HepG2 (cell line): ENCODE measurements at regions not wholly inside any gene's neighbourhood (a gene's known extent, or its start where the extent isn't known, plus 50 kb on each side); places are given as distances from the start of the nearest gene placed in this dataset.

Experiments
- ATAC-seq: fragments of 200-7000 bp; cut with Tn5 transposase; 3 replicates; pipeline ENCODE4 v1.9.1; 2020; ENCODE audit warnings: mild to moderate bottlenecking, moderate library complexity
- BruUV-seq: library from RNA; stranded (reverse); fragments of 400-500 nt; replicated peaks from 2 replicates; lab custom pipeline; 2021; lab: Mats Ljungman, UMichigan
- CTCF ChIA-PET: fragments of 300-600 bp; formaldehyde crosslinking; extraction: SDS; loops from one replicate; lab custom pipeline; 2021; ENCODE audit warnings: low total read pairs, inconsistent platforms, low intra/inter-chr PET ratio; lab: Yijun Ruan, JAX
- POLR2A ChIA-PET: fragments of 350-600 bp; sonication (Branson Sonifier 250); formaldehyde crosslinking; loops from one replicate; lab custom pipeline; 2020; ENCODE audit warnings: antibody characterized with exemption, inconsistent platforms; lab: Yijun Ruan, JAX
- DNase-seq: peaks from one replicate; pipeline ENCODE4 v3.0.0-alpha.2; 2015; ENCODE audit warnings: low spot score
- FAIRE-seq: peaks from 3 replicates; lab custom pipeline; 2011; peaks lifted over from hg19 to GRCh38; lab: Jason Lieb, UNC
- H2AFZ ChIP-seq: one replicate; pipeline ENCODE4 v1.6.1; 2011; ENCODE audit warnings: low read length, inconsistent platforms
- H3K27ac ChIP-seq: fragments of 300-600 bp; 3 replicates; pipeline ENCODE4 v1.8.0; 2011; ENCODE audit warnings: mixed run types, mild to moderate bottlenecking, mixed read lengths, low read length, inconsistent platforms; ENCODE audit not compliant: insufficient read depth; ENCODE audit errors: extremely low read length
- H3K27me3 ChIP-seq, 2 experiments: fragments of 200-600 bp in 1 of 2; 2 replicates in 1 of 2; 3 replicates in 1 of 2; pipeline versions ENCODE4 v1.6.0 to v1.8.0; 2011; ENCODE audit warnings: low read length in 2 of 2, mild to moderate bottlenecking in 2 of 2, moderate library complexity in 2 of 2, inconsistent platforms in 1 of 2; ENCODE audit not compliant: insufficient read depth in 2 of 2, control insufficient read depth in 1 of 2
- H3K36me3 ChIP-seq, 2 experiments: fragments of 200-600 bp in 1 of 2; replicated peaks in 1 of 2; 2 replicates in 1 of 2; 3 replicates in 1 of 2; pipeline versions ENCODE4 v1.5.1 to v1.8.0; 2011; ENCODE audit warnings: low read length in 2 of 2, inconsistent platforms in 1 of 2; ENCODE audit not compliant: insufficient read depth in 2 of 2, control insufficient read depth in 1 of 2
- H3K4me1 ChIP-seq: 2 replicates; pipeline ENCODE4 v1.5.1; 2012; ENCODE audit warnings: low read length, inconsistent platforms; ENCODE audit not compliant: insufficient read depth
- H3K4me2 ChIP-seq: 2 replicates; pipeline ENCODE4 v1.6.0; 2011; ENCODE audit warnings: low read depth, low read length, inconsistent platforms
- H3K4me3 ChIP-seq, 3 experiments: fragments of 200-600 bp in 1 of 3; sonication (generic), shearing (Covaris generic) in 1 of 3; replicated peaks in 1 of 3; 2 replicates each; pipeline ENCODE4 v1.5.1; 2011 to 2016; ENCODE audit warnings: low read length in 3 of 3, inconsistent platforms in 2 of 3, low read depth in 2 of 3, mild to moderate bottlenecking in 2 of 3, control low read depth in 1 of 3, mixed read lengths in 1 of 3; ENCODE audit not compliant: insufficient read depth in 1 of 3
- H3K79me2 ChIP-seq: one replicate; pipeline ENCODE4 v1.6.1; 2011; ENCODE audit warnings: low read length, inconsistent platforms; ENCODE audit not compliant: insufficient read depth
- H3K9ac ChIP-seq: 2 replicates; pipeline ENCODE4 v1.6.0; 2011; ENCODE audit warnings: mild to moderate bottlenecking, low read depth, low read length, inconsistent platforms; ENCODE audit not compliant: insufficient read depth
- H3K9me3 ChIP-seq: 2 replicates; pipeline ENCODE4 v1.5.1; 2012; ENCODE audit warnings: mild to moderate bottlenecking, low read length
- H4K20me1 ChIP-seq: 2 replicates; pipeline ENCODE4 v1.6.0; 2011; ENCODE audit warnings: inconsistent platforms, mild to moderate bottlenecking, low read length, moderate library complexity; ENCODE audit not compliant: insufficient read depth
- BCL3 ChIP-seq: sonication (generic); formaldehyde crosslinking; IDR thresholded peaks from 2 replicates; pipeline ENCODE4 v1.5.1; 2020; ENCODE audit warnings: mild to moderate bottlenecking, missing genetic modification reagents, moderate library complexity
- CEBPG ChIP-seq: IDR thresholded peaks from 2 replicates; pipeline ENCODE4 v1.6.1; 2016
- HMG20A ChIP-seq: IDR thresholded peaks from 2 replicates; pipeline ENCODE4 v1.6.1; 2016; ENCODE audit warnings: borderline replicate concordance
- HOXA5 ChIP-seq: sonication (generic); formaldehyde crosslinking; IDR thresholded peaks from 2 replicates; pipeline ENCODE4 v1.4.0; 2020; ENCODE audit warnings: missing genetic modification reagents
- KDM2A ChIP-seq: sonication (generic); formaldehyde crosslinking; IDR thresholded peaks from 2 replicates; pipeline ENCODE4 v1.4.0; 2020; ENCODE audit warnings: low read depth, missing genetic modification reagents, borderline replicate concordance
- MEIS2 ChIP-seq: sonication (generic); formaldehyde crosslinking; IDR thresholded peaks from 2 replicates; pipeline ENCODE4 v1.9.0; 2021; ENCODE audit warnings: mild to moderate bottlenecking, missing genetic modification reagents
- MXD4 ChIP-seq: IDR thresholded peaks from 2 replicates; pipeline ENCODE4 v1.6.1; 2016; ENCODE audit warnings: mild to moderate bottlenecking, missing biosample characterization, missing genetic modification reagents
- ZC3H4 ChIP-seq: sonication (generic); formaldehyde crosslinking; IDR thresholded peaks from 2 replicates; pipeline ENCODE4 v1.4.0; 2020; ENCODE audit warnings: missing genetic modification reagents, borderline replicate concordance
- ZNF280D ChIP-seq: sonication (generic); formaldehyde crosslinking; IDR thresholded peaks from 2 replicates; pipeline ENCODE4 v1.5.1; 2020; ENCODE audit warnings: mild to moderate bottlenecking, missing genetic modification reagents
- ZNF343 ChIP-seq: sonication (generic); formaldehyde crosslinking; IDR thresholded peaks from 2 replicates; pipeline ENCODE4 v1.4.0; 2020; ENCODE audit warnings: mild to moderate bottlenecking, missing genetic modification reagents
- ZNF530 ChIP-seq: sonication (generic); formaldehyde crosslinking; IDR thresholded peaks from 2 replicates; pipeline ENCODE4 v1.5.0; 2020; ENCODE audit warnings: low read depth, mild to moderate bottlenecking, missing genetic modification reagents
- ZNF614 ChIP-seq: IDR thresholded peaks from 2 replicates; pipeline ENCODE4 v1.6.1; 2018; ENCODE audit warnings: missing biosample characterization, missing genetic modification reagents, inconsistent platforms, borderline replicate concordance
- ZNF670 ChIP-seq: sonication (generic); formaldehyde crosslinking; IDR thresholded peaks from 2 replicates; pipeline ENCODE4 v1.8.0; 2022; ENCODE audit warnings: mild to moderate bottlenecking, missing genetic modification reagents, borderline replicate concordance
- ZNF761 ChIP-seq: sonication (generic); formaldehyde crosslinking; conservative IDR thresholded peaks from 2 replicates; pipeline ENCODE4 v1.4.0; 2020; ENCODE audit warnings: mild to moderate bottlenecking, missing genetic modification reagents
- whole genome bisulfite sequencing: methylation state at CpG from one replicate; pipeline ENCODE4 v1.1.6; 2017; ENCODE audit warnings: low lambda C conversion rate; 5-methylcytosine and 5-hydroxymethylcytosine counted together
- in situ Hi-C: cut with HindIII; loops from 2 replicates; pipeline ENCODE4 v1.10.0; 2017; ENCODE audit warnings: low pct_unique_long_range_greater_than_20kb; ENCODE audit not compliant: extremely low pct_ligation_motif_present
- intact Hi-C: fragments of 100-400 bp; cut with micrococcal nuclease; formaldehyde crosslinking; loops from one replicate; pipeline ENCODE4 v1.10.0; 2022; ENCODE audit not compliant: unreplicated experiment
- TF ChIP-seq, protein P1 (sequence below): sonication (generic); formaldehyde crosslinking; IDR thresholded peaks from 2 replicates; pipeline ENCODE4 v1.5.1; 2020; ENCODE audit warnings: mild to moderate bottlenecking, moderate library complexity, missing genetic modification reagents
- TF ChIP-seq, protein P2 (sequence below): IDR thresholded peaks from 2 replicates; pipeline ENCODE4 v1.6.1; 2016; ENCODE audit warnings: mild to moderate bottlenecking, missing biosample characterization, missing genetic modification reagents

DNA sequence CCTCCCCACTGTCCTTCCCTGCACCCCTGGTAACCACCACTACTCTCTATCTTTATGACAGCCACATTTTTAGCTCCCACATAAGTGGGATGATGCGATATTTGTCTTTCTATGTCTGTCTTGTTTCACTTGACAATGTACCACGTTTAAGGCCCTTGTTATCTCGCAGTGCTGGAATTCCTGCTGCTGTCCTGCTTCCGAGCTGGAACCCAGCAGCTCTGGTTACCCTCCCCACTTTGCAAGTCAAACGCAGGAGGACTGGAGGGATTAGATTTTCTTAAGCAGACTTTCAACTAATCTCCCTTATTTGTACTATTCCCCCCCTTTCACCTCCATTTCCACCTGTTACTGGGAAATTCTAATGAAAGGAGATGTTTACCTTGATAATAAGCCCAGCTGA lies 59.1 kb upstream of the PDX1 start:
- TF ChIP-seq KDM2A (CRISPR knock-in tag) (no peak), HOXA5 (CRISPR knock-in tag) (no peak), ZNF343 (CRISPR knock-in tag) (no peak), ZNF614 (CRISPR knock-in tag) (no peak), CEBPG (CRISPR knock-in tag) (no peak), ZNF280D (CRISPR knock-in tag) (no peak), ZNF530 (no peak), ZNF761 (no peak), MEIS2 (CRISPR knock-in tag) (no peak), BCL3 (CRISPR knock-in tag) (no peak), ZNF670 (CRISPR knock-in tag) (no peak), MXD4 (CRISPR knock-in tag) (no peak), HMG20A (no peak), ZC3H4 (CRISPR knock-in tag) (no peak)
- TF ChIP-seq, protein P1, sequence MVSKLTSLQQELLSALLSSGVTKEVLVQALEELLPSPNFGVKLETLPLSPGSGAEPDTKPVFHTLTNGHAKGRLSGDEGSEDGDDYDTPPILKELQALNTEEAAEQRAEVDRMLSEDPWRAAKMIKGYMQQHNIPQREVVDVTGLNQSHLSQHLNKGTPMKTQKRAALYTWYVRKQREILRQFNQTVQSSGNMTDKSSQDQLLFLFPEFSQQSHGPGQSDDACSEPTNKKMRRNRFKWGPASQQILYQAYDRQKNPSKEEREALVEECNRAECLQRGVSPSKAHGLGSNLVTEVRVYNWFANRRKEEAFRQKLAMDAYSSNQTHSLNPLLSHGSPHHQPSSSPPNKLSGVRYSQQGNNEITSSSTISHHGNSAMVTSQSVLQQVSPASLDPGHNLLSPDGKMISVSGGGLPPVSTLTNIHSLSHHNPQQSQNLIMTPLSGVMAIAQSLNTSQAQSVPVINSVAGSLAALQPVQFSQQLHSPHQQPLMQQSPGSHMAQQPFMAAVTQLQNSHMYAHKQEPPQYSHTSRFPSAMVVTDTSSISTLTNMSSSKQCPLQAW: no peak
- TF ChIP-seq, protein P2, sequence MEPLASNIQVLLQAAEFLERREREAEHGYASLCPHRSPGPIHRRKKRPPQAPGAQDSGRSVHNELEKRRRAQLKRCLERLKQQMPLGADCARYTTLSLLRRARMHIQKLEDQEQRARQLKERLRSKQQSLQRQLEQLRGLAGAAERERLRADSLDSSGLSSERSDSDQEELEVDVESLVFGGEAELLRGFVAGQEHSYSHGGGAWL (CRISPR knock-in tag): no peak
- TF ChIP-seq, all 625 proteins: peak for 0
- no peak for ATAC-seq

More for the DNA sequence above, 59.1 kb upstream of the PDX1 start:
- Histone ChIP-seq H3K4me3 (no peak overlapping the region), H2AFZ (no peak overlapping the region), H3K36me3 (no peaks in the 10 kb centered on the region), H3K27ac (no peak overlapping the region), H3K79me2 (no peaks in the 10 kb centered on the region), H3K9me3 (no peaks in the 10 kb centered on the region), H3K4me1 (no peaks in the 10 kb centered on the region; the same call in 1 of the 2 replicates), H3K27me3 (0 out of 5 replicates have a peak, but pooled peaks cover 0 to 2% of the 10 kb centered on the region in 2 experiments), H3K9ac (no peak overlapping the region), H3K4me2 (no peak overlapping the region), H4K20me1 (no peaks in the 10 kb centered on the region)
- ChIA-PET CTCF (no interaction called here), POLR2A (no interaction called here)
- FAIRE-seq: no peak
- DNase-seq: no peak
- in situ Hi-C loops (no loop called here), intact Hi-C loops (no loop called here)
- BruUV-seq: no TSS peak
- 9% methylated on average over 5 of the region's 5 CpGs for WGBS
